GM12864 (cell line): ENCODE measurements at regions not wholly inside any gene's neighbourhood (a gene's known extent, or its start where the extent isn't known, plus 50 kb on each side); places are given as distances from the start of the nearest gene placed in this dataset.

ENCODE experiments used
- DNase-seq: peaks from one replicate; pipeline ENCODE4 v3.0.0-alpha.2; 2011; ENCODE audit warnings: low read depth
- H3K4me3 ChIP-seq: 2 replicates; pipeline ENCODE4 v1.5.1; 2011; ENCODE audit warnings: mild to moderate bottlenecking, low read depth, low read length, control low read depth
- TF ChIP-seq, protein P1 (sequence below): IDR thresholded peaks from 2 replicates; pipeline ENCODE4 v1.5.1; 2011; ENCODE audit warnings: low read depth, mild to moderate bottlenecking, moderate library complexity, low read length, control low read depth, inconsistent platforms; ENCODE audit errors: missing control alignments

GRCh38 chr7:49479936-49480544 is 293.4 kb upstream of the VWC2 start:
- DNase-seq = no peak

DNA sequence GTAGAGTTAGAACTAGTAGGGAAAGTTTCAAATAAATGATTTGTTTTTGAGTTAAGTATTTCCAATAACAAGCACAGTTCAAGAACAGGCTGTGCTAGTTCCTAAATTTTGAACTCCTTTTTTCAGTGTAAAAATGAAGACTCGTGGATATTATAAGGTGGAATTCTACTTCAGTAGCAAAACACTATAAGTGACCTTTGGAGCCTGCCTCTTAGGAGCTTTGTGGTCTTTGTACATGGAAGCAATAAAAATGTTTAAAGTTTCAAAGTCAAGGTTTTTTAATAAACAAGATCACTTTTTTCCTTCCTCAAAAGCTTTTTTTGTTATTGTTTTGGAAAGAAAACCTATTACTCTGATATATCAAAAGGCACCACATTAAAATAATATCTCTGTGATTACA is 292.4 kb upstream of the VWC2 start:
- no peak overlapping the region for H3K4me3 ChIP-seq
- DNase-seq = no peak

More at GRCh38 chr7:49479936-49480544, 293.4 kb upstream of the VWC2 start:
- TF ChIP-seq, protein P1, sequence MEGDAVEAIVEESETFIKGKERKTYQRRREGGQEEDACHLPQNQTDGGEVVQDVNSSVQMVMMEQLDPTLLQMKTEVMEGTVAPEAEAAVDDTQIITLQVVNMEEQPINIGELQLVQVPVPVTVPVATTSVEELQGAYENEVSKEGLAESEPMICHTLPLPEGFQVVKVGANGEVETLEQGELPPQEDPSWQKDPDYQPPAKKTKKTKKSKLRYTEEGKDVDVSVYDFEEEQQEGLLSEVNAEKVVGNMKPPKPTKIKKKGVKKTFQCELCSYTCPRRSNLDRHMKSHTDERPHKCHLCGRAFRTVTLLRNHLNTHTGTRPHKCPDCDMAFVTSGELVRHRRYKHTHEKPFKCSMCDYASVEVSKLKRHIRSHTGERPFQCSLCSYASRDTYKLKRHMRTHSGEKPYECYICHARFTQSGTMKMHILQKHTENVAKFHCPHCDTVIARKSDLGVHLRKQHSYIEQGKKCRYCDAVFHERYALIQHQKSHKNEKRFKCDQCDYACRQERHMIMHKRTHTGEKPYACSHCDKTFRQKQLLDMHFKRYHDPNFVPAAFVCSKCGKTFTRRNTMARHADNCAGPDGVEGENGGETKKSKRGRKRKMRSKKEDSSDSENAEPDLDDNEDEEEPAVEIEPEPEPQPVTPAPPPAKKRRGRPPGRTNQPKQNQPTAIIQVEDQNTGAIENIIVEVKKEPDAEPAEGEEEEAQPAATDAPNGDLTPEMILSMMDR = no peak
- H3K4me3 ChIP-seq = no peak overlapping the region

GRCh38 chr7:49483142-49483541 is 290.3 kb upstream of the VWC2 start:
- TF ChIP-seq, protein P1 = peak; percentile 32
- H3K4me3 ChIP-seq = no peak overlapping the region
- peak; percentile 2 for DNase-seq

More for the DNA sequence above, 292.4 kb upstream of the VWC2 start:
- TF ChIP-seq, protein P1 = no peak

DNA sequence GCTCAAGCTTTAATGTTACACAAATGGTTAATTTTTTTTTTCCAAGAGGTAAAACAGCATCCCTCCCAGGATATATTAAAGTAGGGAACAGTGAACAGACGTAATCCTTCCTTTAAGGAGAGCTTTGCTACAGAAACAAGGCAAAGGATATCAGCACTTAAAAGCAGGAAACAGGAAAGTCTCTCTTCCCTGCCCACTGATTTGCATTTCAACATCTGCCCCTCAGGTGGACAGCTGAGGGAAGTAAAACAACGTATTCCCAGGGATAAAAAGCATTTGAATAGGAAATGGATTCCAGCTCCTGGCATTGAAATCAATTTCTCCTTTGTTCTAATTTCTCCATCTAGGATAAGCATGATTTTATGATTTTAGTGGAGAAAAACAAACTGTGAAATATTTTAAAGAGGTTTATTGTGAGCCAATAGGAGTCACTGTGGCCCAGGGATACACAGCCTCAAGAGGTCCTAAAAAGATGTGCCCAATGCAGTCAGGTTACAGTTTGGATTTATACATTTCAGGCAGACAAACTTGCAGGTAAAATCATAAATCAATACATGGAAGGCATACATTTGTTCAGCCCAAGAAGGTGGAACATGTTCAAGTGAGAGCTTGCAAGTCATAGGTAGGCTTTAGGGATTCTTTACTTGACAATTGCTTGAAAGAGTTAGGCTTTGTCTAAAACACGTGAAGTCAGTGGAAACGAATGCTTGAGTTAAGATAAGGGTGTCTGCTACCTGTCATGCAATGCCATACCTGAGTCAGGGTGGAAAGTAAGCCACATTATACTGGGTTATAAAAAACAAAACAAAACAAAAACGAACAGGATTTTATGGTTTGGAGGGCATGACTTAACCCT is 286.2 kb upstream of the VWC2 start:
- no peak for DNase-seq
- TF ChIP-seq, protein P1 = no peak
- no peak overlapping the region for H3K4me3 ChIP-seq

- TF ChIP-seq, protein P1 = no peak
- no peak for DNase-seq
- no peak overlapping the region for H3K4me3 ChIP-seq
Observed at GRCh38 chr7:49487830-49488140, 285.7 kb upstream of the VWC2 start.

DNA sequence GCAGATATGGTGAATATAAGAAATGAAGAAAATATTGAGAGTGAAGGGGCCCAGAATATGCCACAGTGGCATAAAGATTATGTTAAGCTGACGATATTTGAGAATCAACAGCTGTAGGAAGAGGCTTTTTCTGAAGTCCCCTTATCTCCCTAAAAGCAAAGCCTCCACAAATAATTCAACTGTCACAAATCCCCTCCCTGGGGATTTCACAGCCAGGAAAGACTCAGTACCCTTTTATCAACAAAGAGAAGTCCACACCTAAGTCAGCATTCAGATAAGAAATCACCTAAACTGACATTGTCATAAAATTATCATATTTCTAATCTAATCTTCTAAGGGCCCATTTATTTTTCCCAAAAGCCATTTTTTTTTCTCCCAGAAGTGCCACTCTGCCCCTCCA is 284.9 kb upstream of the VWC2 start:
- TF ChIP-seq, protein P1 = no peak
- no peak for DNase-seq
- H3K4me3 ChIP-seq = no peak overlapping the region
